ENCODE measurements at regions not wholly inside any gene's neighbourhood (a gene's known extent, or its start where the extent isn't known, plus 50 kb on each side); places are given as distances from the start of the nearest gene placed in this dataset.

- TF ChIP-seq, protein P1, sequence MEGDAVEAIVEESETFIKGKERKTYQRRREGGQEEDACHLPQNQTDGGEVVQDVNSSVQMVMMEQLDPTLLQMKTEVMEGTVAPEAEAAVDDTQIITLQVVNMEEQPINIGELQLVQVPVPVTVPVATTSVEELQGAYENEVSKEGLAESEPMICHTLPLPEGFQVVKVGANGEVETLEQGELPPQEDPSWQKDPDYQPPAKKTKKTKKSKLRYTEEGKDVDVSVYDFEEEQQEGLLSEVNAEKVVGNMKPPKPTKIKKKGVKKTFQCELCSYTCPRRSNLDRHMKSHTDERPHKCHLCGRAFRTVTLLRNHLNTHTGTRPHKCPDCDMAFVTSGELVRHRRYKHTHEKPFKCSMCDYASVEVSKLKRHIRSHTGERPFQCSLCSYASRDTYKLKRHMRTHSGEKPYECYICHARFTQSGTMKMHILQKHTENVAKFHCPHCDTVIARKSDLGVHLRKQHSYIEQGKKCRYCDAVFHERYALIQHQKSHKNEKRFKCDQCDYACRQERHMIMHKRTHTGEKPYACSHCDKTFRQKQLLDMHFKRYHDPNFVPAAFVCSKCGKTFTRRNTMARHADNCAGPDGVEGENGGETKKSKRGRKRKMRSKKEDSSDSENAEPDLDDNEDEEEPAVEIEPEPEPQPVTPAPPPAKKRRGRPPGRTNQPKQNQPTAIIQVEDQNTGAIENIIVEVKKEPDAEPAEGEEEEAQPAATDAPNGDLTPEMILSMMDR (IDR thresholded peaks at IDR 0.05; ENCODE audit: low read depth, low read length), result no peak
- TF ChIP-seq EZH2phosphoT487 (IDR thresholded peaks at IDR 0.05; ENCODE audit: low read depth), result no peak
These were observed 73.9 kb upstream of the GJB6 start for GRCh38 chr13:20306039-20306438.
